H9 (cell line): ENCODE measurements at regions not wholly inside any gene's neighbourhood (a gene's known extent, or its start where the extent isn't known, plus 50 kb on each side); places are given as distances from the start of the nearest gene placed in this dataset.

ENCODE experiments used
- DNase-seq: peaks from one replicate; pipeline ENCODE4 v3.0.0-alpha.2; 2017
- H2AFZ ChIP-seq: one replicate; pipeline ENCODE4 v1.6.1; 2013; ENCODE audit warnings: mild to moderate bottlenecking, low read length, control low read depth, moderate library complexity
- H2AK5ac ChIP-seq: 2 replicates; pipeline ENCODE4 v1.6.1; 2013; ENCODE audit warnings: low read length, control low read depth, mixed read lengths; ENCODE audit not compliant: insufficient read length
- H2BK120ac ChIP-seq: one replicate; pipeline ENCODE4 v1.6.1; 2013; ENCODE audit warnings: low read depth, mild to moderate bottlenecking, low read length, control low read depth, inconsistent platforms; ENCODE audit not compliant: poor library complexity, severe bottlenecking
- H2BK12ac ChIP-seq: 2 replicates; pipeline ENCODE4 v1.6.1; 2013; ENCODE audit warnings: low read length, control low read depth, mixed read lengths, low read depth; ENCODE audit not compliant: insufficient read length
- H2BK15ac ChIP-seq: 2 replicates; pipeline ENCODE4 v1.6.1; 2013; ENCODE audit warnings: low read depth, low read length, control low read depth
- H2BK20ac ChIP-seq: one replicate; pipeline ENCODE4 v1.6.1; 2013; ENCODE audit warnings: low read depth, mild to moderate bottlenecking, low read length, control low read depth, inconsistent platforms; ENCODE audit not compliant: poor library complexity, severe bottlenecking
- H2BK5ac ChIP-seq: 2 replicates; pipeline ENCODE4 v1.6.1; 2013; ENCODE audit warnings: low read length, control low read depth, mixed read lengths; ENCODE audit not compliant: insufficient read length
- H3K14ac ChIP-seq: 2 replicates; pipeline ENCODE4 v1.6.1; 2013; ENCODE audit warnings: low read length, control low read depth; ENCODE audit not compliant: insufficient read depth
- H3K18ac ChIP-seq: 2 replicates; pipeline ENCODE4 v1.6.1; 2013; ENCODE audit warnings: low read depth, mild to moderate bottlenecking, mixed read lengths, low read length, control low read depth; ENCODE audit not compliant: insufficient read length
- H3K23ac ChIP-seq: 2 replicates; pipeline ENCODE4 v1.6.1; 2013; ENCODE audit warnings: low read length, control low read depth, mixed read lengths, low read depth; ENCODE audit not compliant: insufficient read length
- H3K23me2 ChIP-seq: 2 replicates; pipeline ENCODE4 v1.6.1; 2013; ENCODE audit warnings: low read depth, mild to moderate bottlenecking, mixed read lengths, low read length, control low read depth; ENCODE audit not compliant: insufficient read length, poor library complexity, severe bottlenecking
- H3K27ac ChIP-seq: 2 replicates; pipeline ENCODE4 v1.5.1; 2013; ENCODE audit warnings: low read length, control low read depth, mixed read lengths, low read depth; ENCODE audit not compliant: insufficient read length
- H3K27me3 ChIP-seq: 2 replicates; pipeline ENCODE4 v1.6.1; 2013; ENCODE audit warnings: low read length, control low read depth, inconsistent platforms; ENCODE audit not compliant: insufficient read depth
- H3K4ac ChIP-seq: 2 replicates; pipeline ENCODE4 v1.6.1; 2013; ENCODE audit warnings: low read depth, mild to moderate bottlenecking, control low read depth, inconsistent platforms, low read length, moderate library complexity
- H3K4me1 ChIP-seq: 2 replicates; pipeline ENCODE4 v1.6.1; 2013; ENCODE audit warnings: low read length, control low read depth, inconsistent platforms; ENCODE audit not compliant: insufficient read depth
- H3K4me2 ChIP-seq: 2 replicates; pipeline ENCODE4 v1.6.1; 2013; ENCODE audit warnings: low read length, control low read depth, mixed read lengths; ENCODE audit not compliant: insufficient read length, insufficient read depth
- H3K56ac ChIP-seq: 2 replicates; pipeline ENCODE4 v1.6.1; 2013; ENCODE audit warnings: low read depth, mild to moderate bottlenecking, mixed read lengths, low read length, control low read depth; ENCODE audit not compliant: insufficient read length
- H3K79me1 ChIP-seq: 2 replicates; pipeline ENCODE4 v1.6.1; 2013; ENCODE audit warnings: low read depth, mild to moderate bottlenecking, moderate library complexity, low read length, control low read depth, inconsistent platforms; ENCODE audit not compliant: insufficient read depth, poor library complexity, severe bottlenecking
- H3K79me2 ChIP-seq: 2 replicates; pipeline ENCODE4 v1.6.1; 2013; ENCODE audit warnings: low read length, control low read depth, inconsistent platforms; ENCODE audit not compliant: insufficient read depth
- H3K9ac ChIP-seq: 2 replicates; pipeline ENCODE4 v1.6.1; 2013; ENCODE audit warnings: low read length, control low read depth, mixed read lengths; ENCODE audit not compliant: insufficient read length; ENCODE audit errors: extremely low read depth
- H3K9me3 ChIP-seq: one replicate; pipeline ENCODE4 v1.6.1; 2013; ENCODE audit warnings: low read depth, low read length, inconsistent platforms; ENCODE audit not compliant: control insufficient read depth
- H3T11ph ChIP-seq: one replicate; pipeline ENCODE4 v1.6.1; 2013; ENCODE audit warnings: mild to moderate bottlenecking, low read length, control low read depth, inconsistent platforms
- H4K20me1 ChIP-seq: one replicate; pipeline ENCODE4 v1.6.1; 2013; ENCODE audit not compliant: control insufficient read depth, insufficient read length, insufficient read depth
- H4K5ac ChIP-seq: 2 replicates; pipeline ENCODE4 v1.6.1; 2013; ENCODE audit warnings: low read depth, mild to moderate bottlenecking, mixed read lengths, low read length, control low read depth; ENCODE audit not compliant: insufficient read length
- H4K8ac ChIP-seq: replicated peaks from 2 replicates; pipeline ENCODE4 v1.6.1; 2013; ENCODE audit warnings: low read length, control low read depth, mixed read lengths, low read depth; ENCODE audit not compliant: insufficient read length
- H4K91ac ChIP-seq: 2 replicates; pipeline ENCODE4 v1.6.1; 2013; ENCODE audit warnings: low read depth, mild to moderate bottlenecking, moderate library complexity, mixed read lengths, low read length, control low read depth; ENCODE audit not compliant: insufficient read length
- H3K27ac Mint-ChIP-seq, 3 experiments: 2 replicates in 2 of 3; 3 replicates in 1 of 3; pipeline ENCODE4 v1.8.0; 2020 to 2021; ENCODE audit warnings: mixed read lengths in 3 of 3, mild to moderate bottlenecking in 1 of 3, moderate library complexity in 1 of 3
- H3K27me3 Mint-ChIP-seq: 2 replicates; pipeline ENCODE4 v1.8.0; 2021; ENCODE audit warnings: low read depth, mild to moderate bottlenecking, moderate library complexity, mixed read lengths
- H3K36me3 Mint-ChIP-seq, 3 experiments: 2 replicates in 2 of 3; 3 replicates in 1 of 3; pipeline ENCODE4 v1.8.0; 2020 to 2021; ENCODE audit warnings: low read depth in 3 of 3, mixed read lengths in 3 of 3; ENCODE audit not compliant: insufficient read depth in 1 of 3
- H3K4me1 Mint-ChIP-seq, 2 experiments: 2 replicates each; pipeline ENCODE4 v1.8.0; 2020; ENCODE audit warnings: mixed read lengths in 2 of 2
- H3K4me3 Mint-ChIP-seq, 2 experiments: 2 replicates in 1 of 2; 3 replicates in 1 of 2; pipeline ENCODE4 v1.8.0; 2020 to 2021; ENCODE audit warnings: mild to moderate bottlenecking in 2 of 2, mixed read lengths in 2 of 2, moderate library complexity in 1 of 2
- H3K9me3 Mint-ChIP-seq, 2 experiments: 2 replicates in 1 of 2; 3 replicates in 1 of 2; pipeline ENCODE4 v1.8.0; 2020; ENCODE audit warnings: mild to moderate bottlenecking in 2 of 2, mixed read lengths in 2 of 2, moderate library complexity in 1 of 2
- WGBS: extraction: QIAGEN DNeasy Blood & Tissue Kit; methylation state at CpG from one replicate; pipeline ENCODE4 v1.1.7; 2013; ENCODE audit warnings: missing lambda C conversion rate, low lambda C conversion rate, mixed read lengths; ENCODE audit not compliant: insufficient read length; ENCODE audit errors: extremely low coverage; 5-methylcytosine and 5-hydroxymethylcytosine counted together
- TF ChIP-seq, protein P1 (sequence below): fragments of 200-600 bp; sonication (generic); conservative IDR thresholded peaks from 3 replicates; pipeline ENCODE4 v1.8.0; 2021; ENCODE audit warnings: antibody characterized with exemption, mild to moderate bottlenecking

DNA sequence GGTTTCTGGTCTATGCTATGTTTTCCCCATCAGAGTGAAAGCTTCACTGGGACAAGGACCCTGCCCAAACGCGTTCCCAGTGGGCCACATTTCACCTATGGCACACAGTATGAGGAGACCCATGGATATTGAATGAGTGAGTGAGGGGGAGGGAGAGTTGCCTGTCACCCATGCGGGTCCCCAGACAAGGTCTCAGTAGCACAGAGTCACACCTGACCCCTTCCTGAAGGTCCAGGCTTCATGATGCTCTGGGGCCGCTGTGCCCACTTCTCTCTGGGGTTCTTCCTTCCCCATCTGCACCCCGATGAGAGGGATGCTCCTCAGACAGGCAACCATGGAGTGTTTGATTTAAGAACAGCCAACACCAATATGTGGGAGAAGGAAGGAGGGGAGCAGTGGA lies 72.3 kb upstream of the CSF3R start:
- no peak overlapping the region for H3T11ph ChIP-seq
- no peaks in the 10 kb centered on the region for H3K79me1 ChIP-seq
- no peak overlapping the region for H2BK20ac ChIP-seq
- no peak overlapping the region for H2AFZ ChIP-seq
- H3K14ac ChIP-seq = no peak overlapping the region
- H3K27ac Mint-ChIP-seq = no peak overlapping the region
- H3K9me3 ChIP-seq = no peaks in the 10 kb centered on the region
- H4K8ac ChIP-seq = no peak overlapping the region
- no peaks in the 10 kb centered on the region for H3K9me3 Mint-ChIP-seq
- H3K4me1 ChIP-seq = no peaks in the 10 kb centered on the region
- no peak overlapping the region for H3K4me2 ChIP-seq
- no peaks in the 10 kb centered on the region for H3K23me2 ChIP-seq
- H3K27ac ChIP-seq = no peak overlapping the region
- no peak overlapping the region for H3K4ac ChIP-seq
- peak; percentile 15 for DNase-seq
- H2BK12ac ChIP-seq = no peak overlapping the region
- no peaks in the 10 kb centered on the region for H3K27me3 ChIP-seq
- H3K23ac ChIP-seq = no peak overlapping the region
- H4K20me1 ChIP-seq = no peaks in the 10 kb centered on the region
- TF ChIP-seq, protein P1, sequence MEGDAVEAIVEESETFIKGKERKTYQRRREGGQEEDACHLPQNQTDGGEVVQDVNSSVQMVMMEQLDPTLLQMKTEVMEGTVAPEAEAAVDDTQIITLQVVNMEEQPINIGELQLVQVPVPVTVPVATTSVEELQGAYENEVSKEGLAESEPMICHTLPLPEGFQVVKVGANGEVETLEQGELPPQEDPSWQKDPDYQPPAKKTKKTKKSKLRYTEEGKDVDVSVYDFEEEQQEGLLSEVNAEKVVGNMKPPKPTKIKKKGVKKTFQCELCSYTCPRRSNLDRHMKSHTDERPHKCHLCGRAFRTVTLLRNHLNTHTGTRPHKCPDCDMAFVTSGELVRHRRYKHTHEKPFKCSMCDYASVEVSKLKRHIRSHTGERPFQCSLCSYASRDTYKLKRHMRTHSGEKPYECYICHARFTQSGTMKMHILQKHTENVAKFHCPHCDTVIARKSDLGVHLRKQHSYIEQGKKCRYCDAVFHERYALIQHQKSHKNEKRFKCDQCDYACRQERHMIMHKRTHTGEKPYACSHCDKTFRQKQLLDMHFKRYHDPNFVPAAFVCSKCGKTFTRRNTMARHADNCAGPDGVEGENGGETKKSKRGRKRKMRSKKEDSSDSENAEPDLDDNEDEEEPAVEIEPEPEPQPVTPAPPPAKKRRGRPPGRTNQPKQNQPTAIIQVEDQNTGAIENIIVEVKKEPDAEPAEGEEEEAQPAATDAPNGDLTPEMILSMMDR = no peak
- H2BK120ac ChIP-seq = no peak overlapping the region
- peaks cover 61% of the 10 kb centered on the region for H3K27me3 Mint-ChIP-seq
- no peaks in the 10 kb centered on the region; the same call in 1 of the 2 replicates for H3K79me2 ChIP-seq
- no peaks in the 10 kb centered on the region for H3K36me3 Mint-ChIP-seq
- H3K9ac ChIP-seq = no peak overlapping the region
- no CpG with 5 or more reads among the region's 5 CpGs for WGBS
- H2AK5ac ChIP-seq = no peak overlapping the region
- no peak overlapping the region for H2BK5ac ChIP-seq
- no peak overlapping the region for H3K18ac ChIP-seq
- peaks cover 0 to 2% of the 10 kb centered on the region in 2 experiments; a peak in 1 of 4 replicates for H3K4me1 Mint-ChIP-seq
- no peak overlapping the region for H2BK15ac ChIP-seq
- H3K4me3 Mint-ChIP-seq = no peak overlapping the region
- no peak overlapping the region for H4K5ac ChIP-seq
- no peak overlapping the region for H3K56ac ChIP-seq
- no peak overlapping the region for H4K91ac ChIP-seq
